ENCODE measurements at regions not wholly inside any gene's neighbourhood (a gene's known extent, or its start where the extent isn't known, plus 50 kb on each side); places are given as distances from the start of the nearest gene placed in this dataset.

GRCh38 chr4:160772668-160773067 lies 1391.1 kb downstream of the FSTL5 start:
- DNase-seq = no peak

- DNase-seq = no peak
Measured at GRCh38 chr4:160795216-160795615, 1368.6 kb downstream of the FSTL5 start.

- no peak for DNase-seq
Measured at GRCh38 chr4:160808174-160808573, 1355.6 kb downstream of the FSTL5 start.

GRCh38 chr4:160809576-160809975 lies 1354.2 kb downstream of the FSTL5 start:
- DNase-seq = no peak

- DNase-seq = no peak
Measured at GRCh38 chr4:160810424-160810823, 1353.4 kb downstream of the FSTL5 start.

- DNase-seq = no peak
Measured at GRCh38 chr4:160810941-160811340, 1352.9 kb downstream of the FSTL5 start.

- no peak for DNase-seq
Measured at GRCh38 chr4:160811956-160812355, 1351.8 kb downstream of the FSTL5 start.

GRCh38 chr4:160814726-160815125 lies 1349.1 kb downstream of the FSTL5 start:
- DNase-seq = no peak

GRCh38 chr4:160818571-160818970 lies 1345.2 kb downstream of the FSTL5 start:
- DNase-seq = no peak

GRCh38 chr4:160819791-160820190 lies 1344.0 kb downstream of the FSTL5 start:
- no peak for DNase-seq

- no peak for DNase-seq
Measured at GRCh38 chr4:160824481-160824880, 1339.3 kb downstream of the FSTL5 start.

GRCh38 chr4:160825644-160826338 lies 1338.0 kb downstream of the FSTL5 start:
- no peak for DNase-seq

- no peak for DNase-seq
Measured at GRCh38 chr4:160826339-160826679, 1337.5 kb downstream of the FSTL5 start.

GRCh38 chr4:160831165-160831922 lies 1332.5 kb downstream of the FSTL5 start:
- no peak for DNase-seq

GRCh38 chr4:160835789-160836188 lies 1328.0 kb downstream of the FSTL5 start:
- DNase-seq = no peak

GRCh38 chr4:160836431-160836830 lies 1327.4 kb downstream of the FSTL5 start:
- DNase-seq = no peak

- no peak for DNase-seq
Measured at GRCh38 chr4:160846121-160846520, 1317.7 kb downstream of the FSTL5 start.

- no peak for DNase-seq
Measured at GRCh38 chr4:160847228-160847627, 1316.6 kb downstream of the FSTL5 start.

GRCh38 chr4:160848489-160848888 lies 1315.3 kb downstream of the FSTL5 start:
- no peak for DNase-seq

GRCh38 chr4:160848901-160849760 lies 1314.7 kb downstream of the FSTL5 start:
- DNase-seq = no peak

GRCh38 chr4:160864253-160864652 lies 1299.5 kb downstream of the FSTL5 start:
- no peak for DNase-seq

- no peak for DNase-seq
Measured at GRCh38 chr4:160869899-160870298, 1293.9 kb downstream of the FSTL5 start.

- no peak for DNase-seq
Measured at GRCh38 chr4:160872491-160872890, 1291.3 kb downstream of the FSTL5 start.
